Large intestine (tissue), 3 donors: ENCODE measurements at regions not wholly inside any gene's neighbourhood (a gene's known extent, or its start where the extent isn't known, plus 50 kb on each side); places are given as distances from the start of the nearest gene placed in this dataset.
A peak's percentile ranks its signal among the peaks of the same experiment; 100 is the strongest.

Source experiments
- DNase-seq, 2 donors: peaks; one replicate each; pipeline versions ENCODE4 v3.0.0 to v3.0.0-alpha.2; 2013
- H3K27ac ChIP-seq: one replicate; pipeline ENCODE4 v1.5.1; 2013; ENCODE audit warnings: low read length
- H3K27me3 ChIP-seq: 2 replicates; pipeline ENCODE4 v1.6.1; 2013; ENCODE audit warnings: low read length; ENCODE audit not compliant: control insufficient read depth, insufficient read depth
- H3K36me3 ChIP-seq: 2 replicates; pipeline ENCODE4 v1.6.1; 2013; ENCODE audit warnings: low read length; ENCODE audit not compliant: control insufficient read depth, insufficient read depth
- H3K4me1 ChIP-seq: one replicate; pipeline ENCODE4 v1.6.1; 2013; ENCODE audit warnings: low read length; ENCODE audit not compliant: control insufficient read depth, insufficient read depth
- H3K4me3 ChIP-seq: one replicate; pipeline ENCODE4 v1.5.1; 2013; ENCODE audit warnings: low read length
- H3K9me3 ChIP-seq: one replicate; pipeline ENCODE4 v1.6.1; 2013; ENCODE audit warnings: mild to moderate bottlenecking, low read depth, low read length, moderate library complexity; ENCODE audit not compliant: control insufficient read depth
- WGBS: methylation state at CpG from one replicate; pipeline ENCODE4 v1.1.5; 2013; ENCODE audit warnings: low lambda C conversion rate; ENCODE audit not compliant: insufficient coverage; 5-methylcytosine and 5-hydroxymethylcytosine counted together

- H3K27me3 ChIP-seq, result no peaks in the 10 kb centered on the region
- no peaks in the 10 kb centered on the region for H3K4me1 ChIP-seq
- 100% methylated on average over 1 of the region's 1 CpG for WGBS
- DNase-seq, result no peak
- no peak overlapping the region for H3K4me3 ChIP-seq
- H3K36me3 ChIP-seq, result no peaks in the 10 kb centered on the region
- H3K9me3 ChIP-seq, result no peaks in the 10 kb centered on the region
- H3K27ac ChIP-seq, result no peak overlapping the region
Observed at GRCh38 chr4:138327338-138327737, 85.2 kb upstream of the SLC7A11 start.

GRCh38 chr4:138320831-138321230 is 78.7 kb upstream of the SLC7A11 start:
- no peak for DNase-seq
- Histone ChIP-seq H3K4me3 (no peak overlapping the region), H3K27ac (no peak overlapping the region), H3K27me3 (no peaks in the 10 kb centered on the region), H3K9me3 (no peaks in the 10 kb centered on the region), H3K4me1 (no peaks in the 10 kb centered on the region), H3K36me3 (no peaks in the 10 kb centered on the region)
- no CpG with 5 or more reads among the region's 1 CpG for WGBS

- Histone ChIP-seq H3K4me1 (no peaks in the 10 kb centered on the region), H3K36me3 (no peaks in the 10 kb centered on the region), H3K9me3 (no peaks in the 10 kb centered on the region), H3K27ac (no peak overlapping the region), H3K4me3 (no peak overlapping the region), H3K27me3 (no peaks in the 10 kb centered on the region)
- no CpG with 5 or more reads among the region's 1 CpG for WGBS
- no peak for DNase-seq
Observed at GRCh38 chr4:138320030-138320429, 77.9 kb upstream of the SLC7A11 start.

DNA sequence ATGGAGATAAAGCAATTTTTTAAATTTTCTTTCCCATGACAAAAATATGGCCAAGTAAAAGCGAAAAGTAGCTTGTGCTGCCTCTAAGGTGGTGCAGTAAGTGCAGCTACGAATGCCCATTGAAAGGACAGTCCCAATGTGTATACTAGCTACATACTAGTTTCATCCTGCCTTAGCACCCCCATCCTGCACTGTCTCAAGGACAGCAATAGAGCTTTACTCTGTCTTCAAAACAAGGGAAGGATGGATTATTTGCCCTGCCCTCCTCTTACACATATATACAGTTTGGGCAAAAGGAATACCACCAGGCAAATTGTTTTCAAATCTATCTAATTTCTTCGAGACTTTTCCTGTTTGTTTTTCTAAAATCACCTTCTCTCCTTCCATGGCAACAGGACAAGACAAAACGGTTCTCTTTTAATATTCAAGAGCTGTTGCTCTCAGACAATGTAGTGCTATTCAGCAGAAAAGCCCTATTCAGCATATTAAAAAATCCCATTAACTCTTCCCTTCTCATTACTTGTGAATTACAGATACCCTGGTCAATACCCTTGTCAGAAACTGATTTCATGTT is 75.1 kb upstream of the SLC7A11 start:
- no peak for DNase-seq
- Histone ChIP-seq H3K36me3 (no peaks in the 10 kb centered on the region), H3K9me3 (no peaks in the 10 kb centered on the region), H3K27me3 (no peaks in the 10 kb centered on the region), H3K27ac (no peak overlapping the region), H3K4me1 (no peaks in the 10 kb centered on the region), H3K4me3 (no peak overlapping the region)
- 47% methylated on average over 2 of the region's 4 CpGs for WGBS

DNA sequence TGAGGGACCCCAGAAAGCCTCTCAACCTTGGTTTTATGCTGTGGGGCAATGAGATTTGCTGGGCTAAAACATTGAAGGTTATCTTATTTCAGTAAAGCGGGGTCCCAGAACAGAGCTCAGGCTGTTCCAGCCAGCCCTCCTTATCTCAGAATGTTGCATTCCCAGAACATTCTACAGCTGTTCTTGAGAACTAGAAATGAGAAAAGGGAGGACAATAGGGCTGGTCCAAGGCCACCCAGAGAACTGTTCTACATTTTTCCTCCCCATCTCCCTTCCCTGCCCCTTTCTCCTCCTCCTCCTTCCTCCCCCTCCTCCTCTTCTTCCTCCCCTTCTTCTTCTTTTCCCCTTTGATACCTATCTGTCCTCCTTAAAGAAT is 70.4 kb upstream of the SLC7A11 start:
- H3K9me3 ChIP-seq, result no peaks in the 10 kb centered on the region
- H3K27ac ChIP-seq, result no peak overlapping the region
- H3K4me3 ChIP-seq, result no peak overlapping the region
- no CpG with 5 or more reads among the region's 1 CpG for WGBS
- no peak for DNase-seq
- H3K36me3 ChIP-seq, result no peaks in the 10 kb centered on the region
- no peaks in the 10 kb centered on the region for H3K27me3 ChIP-seq
- no peaks in the 10 kb centered on the region for H3K4me1 ChIP-seq

GRCh38 chr4:138311771-138312535 is 69.8 kb upstream of the SLC7A11 start:
- Histone ChIP-seq H3K9me3 (no peaks in the 10 kb centered on the region), H3K4me3 (no peak overlapping the region), H3K36me3 (no peaks in the 10 kb centered on the region), H3K4me1 (no peaks in the 10 kb centered on the region), H3K27ac (no peak overlapping the region), H3K27me3 (no peaks in the 10 kb centered on the region)
- WGBS, result no CpG with 5 or more reads among the region's 4 CpGs
- DNase-seq, result no peak

DNA sequence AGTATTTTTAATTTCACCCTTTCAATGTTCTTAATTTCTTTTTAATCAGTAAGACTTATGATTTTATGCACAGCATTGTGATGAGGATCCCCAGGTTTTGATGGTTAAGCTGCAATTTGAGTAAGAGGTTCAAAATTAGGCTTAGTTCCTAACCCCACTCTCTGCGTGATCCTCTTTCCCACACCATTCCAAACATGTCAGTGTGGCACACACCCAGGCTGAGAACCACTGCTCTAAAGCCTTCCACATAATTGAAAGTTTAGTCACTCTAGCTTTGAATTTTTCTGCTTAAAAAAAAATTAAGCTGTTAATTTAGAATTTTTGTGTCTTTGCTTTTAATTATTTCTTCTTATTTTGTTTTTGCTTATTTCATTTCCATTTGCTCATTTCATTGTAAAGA is 68.8 kb upstream of the SLC7A11 start:
- H3K36me3 ChIP-seq, result no peaks in the 10 kb centered on the region
- H3K4me1 ChIP-seq, result no peaks in the 10 kb centered on the region
- no peak for DNase-seq
- WGBS, result 80% methylated on average over 1 of the region's 1 CpG
- H3K27me3 ChIP-seq, result no peaks in the 10 kb centered on the region
- no peak overlapping the region for H3K4me3 ChIP-seq
- H3K27ac ChIP-seq, result no peak overlapping the region
- no peaks in the 10 kb centered on the region for H3K9me3 ChIP-seq

- peak; percentile 4 to 13 for DNase-seq
- Histone ChIP-seq H3K36me3 (no peaks in the 10 kb centered on the region), H3K9me3 (no peaks in the 10 kb centered on the region), H3K27ac (no peak overlapping the region), H3K4me1 (no peaks in the 10 kb centered on the region), H3K27me3 (no peaks in the 10 kb centered on the region), H3K4me3 (no peak overlapping the region)
- no CpG with 5 or more reads among the region's 4 CpGs for WGBS
Observed at GRCh38 chr4:138310498-138310897, 68.3 kb upstream of the SLC7A11 start.

DNA sequence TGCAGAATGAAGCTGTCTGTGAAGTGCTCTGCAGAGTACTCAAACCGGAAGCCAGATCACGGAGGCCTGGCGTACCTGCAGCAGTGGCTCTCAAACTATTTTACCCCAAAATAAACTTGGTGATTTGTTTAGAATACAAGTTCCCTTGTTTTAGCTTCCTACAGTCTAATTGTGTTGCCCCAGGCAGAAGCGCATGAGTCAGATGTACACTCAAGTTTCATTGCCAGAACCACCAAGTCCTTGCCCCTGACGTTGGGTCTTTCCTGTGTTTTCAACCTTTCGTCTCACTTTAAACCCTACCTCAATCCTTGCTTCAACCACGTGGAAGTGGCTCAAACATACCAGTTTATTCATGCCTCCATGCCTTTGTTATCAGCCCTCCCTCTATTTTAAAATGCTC is 66.2 kb upstream of the SLC7A11 start:
- no peak for DNase-seq
- no peaks in the 10 kb centered on the region for H3K36me3 ChIP-seq
- H3K27ac ChIP-seq, result no peak overlapping the region
- 76% methylated on average over 4 of the region's 7 CpGs for WGBS
- H3K9me3 ChIP-seq, result no peaks in the 10 kb centered on the region
- no peaks in the 10 kb centered on the region for H3K27me3 ChIP-seq
- no peak overlapping the region for H3K4me3 ChIP-seq
- no peaks in the 10 kb centered on the region for H3K4me1 ChIP-seq

DNA sequence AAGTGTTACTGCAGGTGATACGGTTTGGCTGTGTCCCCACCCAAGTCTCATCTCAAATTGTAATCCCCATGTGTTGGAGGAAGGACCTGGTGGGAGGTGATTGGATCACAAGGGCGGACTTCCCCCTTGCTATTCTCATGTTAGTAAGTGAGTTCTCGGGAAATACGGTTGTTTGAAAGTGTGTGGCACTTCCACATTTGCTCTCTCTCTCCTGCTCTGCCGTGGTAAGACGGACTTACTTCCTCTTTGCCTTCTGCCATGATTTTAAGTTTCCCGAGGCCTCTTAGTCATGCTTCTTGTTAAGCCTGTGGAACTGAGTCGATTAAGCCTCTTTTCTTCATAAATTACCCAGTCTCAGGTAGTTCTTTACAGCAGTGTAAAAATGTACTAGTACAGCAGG is 65.2 kb upstream of the SLC7A11 start:
- no peak overlapping the region for H3K4me3 ChIP-seq
- no peaks in the 10 kb centered on the region for H3K27me3 ChIP-seq
- no peaks in the 10 kb centered on the region for H3K4me1 ChIP-seq
- H3K27ac ChIP-seq, result no peak overlapping the region
- H3K9me3 ChIP-seq, result no peaks in the 10 kb centered on the region
- no peaks in the 10 kb centered on the region for H3K36me3 ChIP-seq
- no peak for DNase-seq
- WGBS, result 86% methylated on average over 1 of the region's 8 CpGs

DNA sequence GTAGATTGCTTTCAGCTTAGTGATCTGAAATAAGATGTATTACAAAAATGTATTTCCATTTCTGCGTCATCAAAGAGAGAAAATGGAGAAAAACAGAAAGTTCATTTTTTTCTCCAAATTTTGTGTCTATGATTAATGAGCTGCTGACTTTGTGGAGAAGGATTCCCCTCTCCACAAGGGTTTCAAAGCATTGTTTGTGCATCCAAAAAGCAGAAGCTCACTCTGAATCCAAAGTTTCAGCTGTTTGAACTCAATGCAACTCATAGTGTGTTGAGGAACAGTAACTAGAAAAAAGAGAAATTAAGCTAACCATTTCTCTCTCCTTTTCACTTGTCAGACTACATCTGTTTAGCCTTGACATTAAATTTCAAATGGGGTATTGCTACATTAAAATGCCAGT is 62.9 kb upstream of the SLC7A11 start:
- Histone ChIP-seq H3K4me1 (no peaks in the 10 kb centered on the region), H3K27ac (no peak overlapping the region), H3K4me3 (no peak overlapping the region), H3K36me3 (no peaks in the 10 kb centered on the region), H3K9me3 (no peaks in the 10 kb centered on the region), H3K27me3 (no peaks in the 10 kb centered on the region)
- no peak for DNase-seq
- 100% methylated on average over 1 of the region's 1 CpG for WGBS
